GM12873 (cell line): ENCODE measurements at regions not wholly inside any gene's neighbourhood (a gene's known extent, or its start where the extent isn't known, plus 50 kb on each side); places are given as distances from the start of the nearest gene placed in this dataset.

Source experiments
- CTCF ChIP-seq: IDR thresholded peaks from 2 replicates; pipeline ENCODE4 v1.5.1; 2012; ENCODE audit warnings: low read depth, mild to moderate bottlenecking, moderate library complexity, low read length, control low read depth; ENCODE audit not compliant: insufficient read depth; ENCODE audit errors: missing control alignments

- TF ChIP-seq CTCF, result no peak
Observed at GRCh38 chr1:239456788-239457187, 70.4 kb downstream of the CHRM3 start.

DNA sequence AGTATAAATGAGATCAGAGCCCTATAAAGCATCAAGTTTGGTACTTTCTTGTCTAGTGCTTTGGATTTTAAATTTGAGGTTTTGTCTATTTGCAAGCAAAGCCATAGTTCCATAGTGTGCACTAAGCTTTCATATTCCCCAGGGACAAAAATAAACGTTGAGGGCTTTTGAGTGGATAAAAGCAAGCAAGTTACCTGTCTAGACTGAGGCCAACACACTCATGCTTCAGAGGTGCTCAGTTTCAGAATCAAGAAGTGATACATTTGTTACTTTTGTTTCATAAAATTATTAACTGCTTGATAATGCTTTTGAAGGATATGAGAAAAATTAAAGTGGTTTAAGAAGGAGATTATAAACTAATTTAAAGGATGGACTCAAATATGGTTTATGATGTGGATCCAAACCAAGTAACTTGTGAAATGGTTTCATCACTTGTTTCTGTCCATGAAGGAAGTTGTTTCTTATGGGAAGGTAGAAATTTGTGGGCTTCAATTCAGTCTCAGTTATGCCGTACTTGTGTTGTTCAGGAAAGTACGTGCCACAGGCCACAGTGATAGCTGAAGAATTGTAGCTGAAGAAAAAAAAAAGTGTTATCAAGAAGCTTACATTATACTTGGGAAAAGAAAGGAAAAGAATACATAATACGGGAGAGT, 71.2 kb downstream of the CHRM3 start:
- TF ChIP-seq CTCF, result no peak

GRCh38 chr1:239458144-239458500, 71.8 kb downstream of the CHRM3 start:
- TF ChIP-seq CTCF, result no peak

DNA sequence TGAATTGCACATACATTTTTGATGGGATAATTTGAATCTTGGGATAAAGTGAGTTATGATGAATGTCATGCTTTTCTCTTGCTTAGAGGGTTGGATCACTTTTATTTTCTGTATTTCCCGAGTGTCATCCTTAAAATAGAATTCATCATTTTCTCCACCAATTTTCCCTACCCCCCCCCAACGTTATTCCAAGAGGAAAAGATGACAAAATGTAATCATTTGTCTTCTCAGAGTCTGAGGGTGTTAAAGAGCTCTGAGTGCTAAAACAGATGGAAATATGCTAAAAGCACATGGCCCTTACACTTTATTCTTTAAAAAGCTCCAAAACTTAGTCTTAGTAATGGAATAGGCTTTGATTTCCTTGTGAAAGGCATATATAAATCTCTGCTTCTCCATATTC, 81.4 kb downstream of the CHRM3 start:
- TF ChIP-seq CTCF, result no peak

DNA sequence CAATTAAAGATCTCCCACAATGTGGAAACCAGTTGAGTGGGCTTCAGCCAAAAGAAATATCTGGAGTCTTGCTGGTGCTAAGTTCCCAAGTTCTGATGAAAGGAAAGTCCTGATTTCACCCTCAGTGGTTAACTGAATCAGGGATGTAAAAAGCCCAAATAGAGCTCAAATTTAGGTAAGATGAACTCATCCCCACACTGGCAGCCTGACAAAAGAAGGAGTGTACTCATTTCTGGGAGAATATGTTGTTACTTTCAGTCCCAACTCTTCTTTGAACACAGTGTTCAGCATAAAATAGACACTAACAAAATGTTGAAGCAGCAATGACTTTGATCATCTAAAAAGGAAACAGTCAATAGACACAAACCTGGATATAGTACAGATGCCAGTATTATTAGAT, 91.7 kb downstream of the CHRM3 start:
- no peak for TF ChIP-seq CTCF

DNA sequence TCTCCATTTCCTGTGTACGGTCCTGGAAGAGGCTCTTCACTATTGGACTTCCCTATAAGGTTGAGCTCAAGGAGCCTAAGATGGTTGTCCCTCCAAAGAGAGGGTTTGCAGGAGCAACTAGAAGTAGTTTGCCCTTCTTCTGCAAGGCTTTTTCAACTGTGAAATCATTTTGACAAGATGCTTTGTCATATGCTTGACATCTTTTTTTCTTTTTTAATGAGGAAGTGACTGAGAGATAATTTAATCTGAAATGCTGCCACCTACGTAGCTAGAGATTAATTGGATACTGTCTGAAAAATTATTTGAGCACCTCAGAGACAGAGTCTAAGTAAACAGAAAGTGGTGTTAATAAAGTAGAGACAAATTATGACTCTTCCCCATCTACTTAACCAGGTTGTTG, 97.0 kb downstream of the CHRM3 start:
- no peak for TF ChIP-seq CTCF

- no peak for TF ChIP-seq CTCF
Observed at GRCh38 chr1:239493811-239494414, 107.5 kb downstream of the CHRM3 start.

DNA sequence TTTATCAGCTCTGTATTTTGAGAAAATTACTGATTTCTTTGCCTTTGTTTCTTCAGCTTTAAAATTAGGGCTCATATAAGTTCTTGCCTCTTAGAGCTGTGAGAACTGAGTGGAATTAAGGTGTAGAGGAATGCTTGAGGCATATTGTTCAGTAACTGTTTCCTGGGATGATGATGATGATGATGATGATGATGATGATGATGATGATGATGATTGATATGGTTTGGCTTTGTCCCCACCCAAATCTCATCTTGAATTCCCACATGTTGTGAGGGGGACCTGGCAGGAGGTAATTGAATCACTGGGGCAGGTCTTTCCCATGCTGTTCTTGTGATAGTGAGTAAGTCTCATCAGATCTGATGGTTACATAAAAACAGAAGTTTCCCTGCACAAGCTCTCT, 118.7 kb downstream of the CHRM3 start:
- TF ChIP-seq CTCF, result no peak
